GM13976 (cell line): ENCODE measurements at regions not wholly inside any gene's neighbourhood (a gene's known extent, or its start where the extent isn't known, plus 50 kb on each side); places are given as distances from the start of the nearest gene placed in this dataset.

ENCODE experiments used
- DNase-seq: peaks from one replicate; pipeline ENCODE4 v3.0.0; 2012; ENCODE audit warnings: low spot score
- in situ Hi-C: fragments of 300-500 bp; cut with MboI; formaldehyde crosslinking; loops from one replicate; pipeline ENCODE4 v1.12.0; 2022; ENCODE audit warnings: low sequenced_read_pairs, mixed read lengths, inconsistent platforms; ENCODE audit not compliant: unreplicated experiment
- TF ChIP-seq, protein P1 (sequence below): IDR thresholded peaks from 2 replicates; pipeline ENCODE4 v1.5.1; 2012; ENCODE audit warnings: borderline replicate concordance, mild to moderate bottlenecking; ENCODE audit not compliant: insufficient read depth; ENCODE audit errors: extremely low read depth, missing control alignments, control extremely low read depth

DNA sequence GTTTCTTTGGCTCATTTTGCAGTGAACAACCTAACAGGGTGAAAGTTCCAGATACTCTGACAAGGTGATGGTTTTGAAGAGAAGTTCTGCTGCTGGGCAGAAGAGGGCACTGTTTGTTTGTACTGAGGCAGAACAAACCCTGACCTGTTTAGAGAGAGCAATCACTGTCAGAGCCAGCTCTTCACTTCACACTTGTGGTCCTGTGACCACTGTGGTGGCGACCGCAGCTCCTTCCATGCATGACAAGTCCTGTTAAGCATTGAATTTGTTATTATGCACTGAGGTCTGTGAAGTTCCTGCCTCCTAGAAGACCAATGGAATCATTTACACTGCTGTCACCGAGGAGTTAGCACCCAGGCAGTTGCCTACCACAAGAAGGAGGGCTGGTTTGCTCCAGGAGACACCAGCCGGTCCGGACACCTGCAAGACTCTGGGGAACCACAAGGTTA is 86.6 kb downstream of the ZNF330 start:
- TF ChIP-seq, protein P1, sequence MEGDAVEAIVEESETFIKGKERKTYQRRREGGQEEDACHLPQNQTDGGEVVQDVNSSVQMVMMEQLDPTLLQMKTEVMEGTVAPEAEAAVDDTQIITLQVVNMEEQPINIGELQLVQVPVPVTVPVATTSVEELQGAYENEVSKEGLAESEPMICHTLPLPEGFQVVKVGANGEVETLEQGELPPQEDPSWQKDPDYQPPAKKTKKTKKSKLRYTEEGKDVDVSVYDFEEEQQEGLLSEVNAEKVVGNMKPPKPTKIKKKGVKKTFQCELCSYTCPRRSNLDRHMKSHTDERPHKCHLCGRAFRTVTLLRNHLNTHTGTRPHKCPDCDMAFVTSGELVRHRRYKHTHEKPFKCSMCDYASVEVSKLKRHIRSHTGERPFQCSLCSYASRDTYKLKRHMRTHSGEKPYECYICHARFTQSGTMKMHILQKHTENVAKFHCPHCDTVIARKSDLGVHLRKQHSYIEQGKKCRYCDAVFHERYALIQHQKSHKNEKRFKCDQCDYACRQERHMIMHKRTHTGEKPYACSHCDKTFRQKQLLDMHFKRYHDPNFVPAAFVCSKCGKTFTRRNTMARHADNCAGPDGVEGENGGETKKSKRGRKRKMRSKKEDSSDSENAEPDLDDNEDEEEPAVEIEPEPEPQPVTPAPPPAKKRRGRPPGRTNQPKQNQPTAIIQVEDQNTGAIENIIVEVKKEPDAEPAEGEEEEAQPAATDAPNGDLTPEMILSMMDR = peak; percentile 79
- in situ Hi-C loops = loop anchor here (25.0 kb wide), 1 partner anchor 805 kb away; no protein-coding TSS in a partner anchor
- peak; percentile 74 for DNase-seq

DNA sequence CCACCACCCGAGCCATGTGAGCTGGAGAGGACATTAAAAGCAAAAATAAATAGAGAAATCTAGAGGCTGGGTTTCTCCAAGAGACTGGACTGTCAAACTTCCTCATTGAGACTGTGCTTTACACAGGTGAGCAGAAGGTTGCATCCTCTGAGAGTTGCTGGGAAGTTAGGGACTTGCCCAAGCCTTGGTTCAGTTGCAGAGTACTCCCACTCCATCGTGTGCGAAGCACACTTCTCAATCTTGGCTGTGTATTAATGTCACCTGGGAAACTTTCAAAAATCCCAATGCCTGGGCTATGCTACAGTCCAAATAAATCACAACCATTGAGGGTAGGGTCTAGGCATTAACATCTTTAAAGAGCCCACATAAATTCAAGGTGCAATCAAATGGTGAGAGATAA is 89.2 kb downstream of the ZNF330 start:
- DNase-seq = no peak
- TF ChIP-seq, protein P1 = no peak

DNA sequence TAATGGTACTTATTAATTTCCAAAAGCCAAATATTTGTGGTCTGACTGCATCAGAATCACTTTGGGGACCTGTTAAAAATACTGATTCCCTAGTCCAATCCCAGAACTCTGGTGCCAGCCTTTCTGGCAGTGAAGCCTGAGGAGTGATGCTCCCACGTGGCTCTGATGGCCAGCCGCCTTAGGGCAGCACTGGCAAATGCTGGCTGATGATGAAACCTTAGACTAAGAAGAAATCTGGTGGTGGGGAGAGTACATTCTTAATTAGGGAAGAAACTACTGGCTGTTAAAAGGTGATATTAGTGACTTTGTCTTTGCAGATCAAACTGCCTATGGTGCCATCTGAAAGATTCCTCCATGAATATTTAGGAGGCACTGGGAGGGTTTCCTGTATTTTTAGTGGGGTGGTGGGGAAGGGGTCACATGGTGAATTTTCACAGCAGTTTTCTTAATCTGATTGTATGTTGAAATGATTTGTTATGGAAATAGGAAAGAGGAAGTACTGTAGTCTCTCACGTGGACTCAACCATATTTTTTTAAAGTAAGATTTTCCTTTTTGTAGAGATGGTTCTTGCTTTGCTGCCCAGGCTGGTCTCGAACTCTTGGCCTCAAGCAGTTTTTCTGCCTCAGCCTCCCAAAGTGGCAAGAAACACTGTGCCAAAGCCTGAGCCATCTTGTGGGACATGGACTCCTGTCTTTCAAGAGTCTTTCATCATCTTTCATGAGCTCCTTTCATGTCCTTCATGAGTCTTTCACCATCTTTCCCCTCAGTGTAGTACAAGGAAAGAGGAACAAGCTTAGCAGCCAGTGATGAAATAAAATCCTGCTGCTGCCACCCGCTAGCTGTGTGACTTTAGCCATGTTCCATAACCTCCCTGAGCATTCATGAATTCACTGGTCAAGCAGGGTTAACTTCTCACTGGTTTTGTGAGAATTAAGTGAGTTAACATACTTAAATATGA is 90.8 kb downstream of the ZNF330 start:
- no peak for DNase-seq
- in situ Hi-C loops = loop anchor here (25.0 kb wide), 1 partner anchor 801 kb away; no protein-coding TSS in a partner anchor
- TF ChIP-seq, protein P1 = no peak

More for the DNA sequence above, 89.2 kb downstream of the ZNF330 start:
- in situ Hi-C loops = loop anchor here (25.0 kb wide), 1 partner anchor 802 kb away; no protein-coding TSS in a partner anchor

DNA sequence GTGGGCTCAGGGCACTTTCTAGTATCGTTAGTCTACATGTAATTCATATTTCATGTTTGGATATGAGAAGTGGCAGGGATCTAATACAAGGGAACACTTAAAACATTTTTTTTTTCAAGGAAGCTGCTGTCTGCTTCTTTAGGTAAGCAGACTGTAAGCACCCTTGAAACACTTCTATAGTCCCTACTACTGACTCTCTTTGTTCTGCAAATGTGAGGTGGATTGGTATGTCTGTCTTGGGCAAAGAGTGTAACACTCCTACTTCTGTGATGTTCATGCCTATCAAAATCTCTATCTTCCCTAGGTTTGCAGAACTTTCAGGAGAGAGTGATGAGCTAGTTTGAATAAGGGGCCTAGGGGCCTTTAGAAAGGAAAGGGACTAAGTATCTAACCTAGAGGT is 93.9 kb downstream of the ZNF330 start:
- TF ChIP-seq, protein P1 = no peak
- no peak for DNase-seq
- in situ Hi-C loops = loop anchor here (25.0 kb wide), 1 partner anchor 798 kb away; no protein-coding TSS in a partner anchor

DNA sequence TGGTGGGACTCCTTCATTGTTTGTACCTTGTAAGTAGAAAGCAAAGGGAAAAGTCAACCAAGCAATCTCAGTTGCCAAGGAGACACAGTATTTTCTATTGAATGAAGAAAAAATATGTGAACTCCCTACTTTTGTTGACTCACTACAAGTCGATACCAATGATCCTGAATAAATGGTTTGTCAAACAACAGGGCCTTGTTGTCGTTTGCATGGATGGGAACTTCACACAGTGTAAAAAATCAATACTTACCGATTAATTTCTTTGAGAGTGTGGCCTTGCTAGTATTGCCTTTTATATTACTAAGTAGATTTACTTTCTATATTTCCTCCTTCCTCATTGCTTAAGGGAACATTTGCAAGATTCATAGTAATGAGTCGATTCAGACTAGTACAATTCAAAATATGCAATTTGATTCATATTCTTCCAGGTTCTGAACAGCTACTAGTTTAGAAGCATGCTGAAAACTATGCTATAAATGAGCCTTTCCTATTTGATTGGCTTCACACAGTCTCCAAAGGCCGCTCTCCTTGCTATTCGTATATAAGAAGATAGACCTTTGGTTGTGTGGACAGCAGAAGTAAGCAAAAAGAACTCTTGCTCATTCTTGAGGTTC is 108.0 kb downstream of the ZNF330 start:
- TF ChIP-seq, protein P1 = no peak
- no peak for DNase-seq
- in situ Hi-C loops = no loop called here

DNA sequence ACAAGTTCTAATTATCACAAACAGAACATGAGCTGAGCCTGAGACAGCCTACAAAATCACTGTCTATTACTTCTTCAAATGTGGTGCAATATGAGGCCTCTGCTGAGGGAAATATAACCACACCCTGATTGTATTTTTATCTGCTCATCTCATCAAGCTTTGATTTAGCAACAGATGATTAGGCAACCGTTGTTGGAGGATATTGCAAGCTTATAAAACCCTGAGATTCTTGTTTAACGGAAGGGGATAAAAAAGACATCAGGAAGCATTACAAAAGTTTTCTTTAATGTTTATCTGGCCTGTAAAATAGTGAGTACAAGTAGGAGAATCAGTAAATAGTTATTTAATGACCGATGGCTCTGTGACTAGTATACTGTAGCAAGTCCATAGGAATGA is 108.5 kb downstream of the ZNF330 start:
- in situ Hi-C loops = no loop called here
- TF ChIP-seq, protein P1 = no peak
- DNase-seq = no peak
